HUES48 (cell line): ENCODE measurements at regions not wholly inside any gene's neighbourhood (a gene's known extent, or its start where the extent isn't known, plus 50 kb on each side); places are given as distances from the start of the nearest gene placed in this dataset.

ENCODE experiments used
- H3K27ac ChIP-seq: one replicate; pipeline ENCODE4 v1.7.0; 2013; ENCODE audit warnings: low read depth, low read length, inconsistent platforms
- H3K27me3 ChIP-seq: 2 replicates; pipeline ENCODE4 v1.6.1; 2013; ENCODE audit warnings: mild to moderate bottlenecking, low read length; ENCODE audit not compliant: control insufficient read depth, insufficient read depth
- H3K36me3 ChIP-seq: 2 replicates; pipeline ENCODE4 v1.6.1; 2013; ENCODE audit warnings: low read length; ENCODE audit not compliant: control insufficient read depth, insufficient read depth
- H3K4me1 ChIP-seq: 2 replicates; pipeline ENCODE4 v1.6.1; 2013; ENCODE audit warnings: mild to moderate bottlenecking, low read length; ENCODE audit not compliant: control insufficient read depth, insufficient read depth
- H3K4me3 ChIP-seq: 2 replicates; pipeline ENCODE4 v1.5.1; 2013; ENCODE audit warnings: mild to moderate bottlenecking, low read depth, low read length
- H3K9ac ChIP-seq: 2 replicates; pipeline ENCODE4 v1.6.1; 2013; ENCODE audit warnings: mild to moderate bottlenecking, low read depth, low read length, moderate library complexity
- H3K9me3 ChIP-seq: 2 replicates; pipeline ENCODE4 v1.6.1; 2013; ENCODE audit warnings: low read length; ENCODE audit not compliant: control insufficient read depth, insufficient read depth

GRCh38 chr3:159074756-159075701, 273.2 kb downstream of the MFSD1 start:
- no peak overlapping the region for H3K27ac ChIP-seq
- H3K36me3 ChIP-seq, result no peaks in the 10 kb centered on the region
- no peaks in the 10 kb centered on the region for H3K4me1 ChIP-seq
- no peak overlapping the region for H3K9ac ChIP-seq
- no peak overlapping the region for H3K4me3 ChIP-seq
- no peaks in the 10 kb centered on the region for H3K27me3 ChIP-seq
- H3K9me3 ChIP-seq, result no peaks in the 10 kb centered on the region

GRCh38 chr3:159077860-159078259, 276.0 kb downstream of the MFSD1 start:
- Histone ChIP-seq H3K9ac (no peak overlapping the region), H3K9me3 (no peaks in the 10 kb centered on the region), H3K27ac (no peak overlapping the region), H3K4me3 (no peak overlapping the region), H3K4me1 (no peaks in the 10 kb centered on the region), H3K27me3 (no peaks in the 10 kb centered on the region), H3K36me3 (no peaks in the 10 kb centered on the region)

GRCh38 chr3:159080256-159080655, 278.4 kb downstream of the MFSD1 start:
- Histone ChIP-seq H3K4me3 (no peak overlapping the region), H3K27me3 (no peaks in the 10 kb centered on the region), H3K4me1 (no peaks in the 10 kb centered on the region), H3K9me3 (no peaks in the 10 kb centered on the region), H3K27ac (no peak overlapping the region), H3K36me3 (no peaks in the 10 kb centered on the region), H3K9ac (no peak overlapping the region)

- no peak overlapping the region for H3K4me3 ChIP-seq
- H3K27me3 ChIP-seq, result no peaks in the 10 kb centered on the region
- H3K9ac ChIP-seq, result no peak overlapping the region
- no peak overlapping the region for H3K27ac ChIP-seq
- H3K36me3 ChIP-seq, result no peaks in the 10 kb centered on the region
- no peaks in the 10 kb centered on the region for H3K4me1 ChIP-seq
- H3K9me3 ChIP-seq, result no peaks in the 10 kb centered on the region
Measured at GRCh38 chr3:159080821-159081220, 279.0 kb downstream of the MFSD1 start.

- H3K4me1 ChIP-seq, result no peaks in the 10 kb centered on the region
- H3K27ac ChIP-seq, result no peak overlapping the region
- no peak overlapping the region for H3K9ac ChIP-seq
- no peaks in the 10 kb centered on the region for H3K27me3 ChIP-seq
- H3K4me3 ChIP-seq, result no peak overlapping the region
- no peaks in the 10 kb centered on the region for H3K36me3 ChIP-seq
- H3K9me3 ChIP-seq, result no peaks in the 10 kb centered on the region
Measured at GRCh38 chr3:159082519-159082918, 280.7 kb downstream of the MFSD1 start.

GRCh38 chr3:159091936-159092335, 290.1 kb downstream of the MFSD1 start:
- Histone ChIP-seq H3K4me1 (no peaks in the 10 kb centered on the region), H3K4me3 (no peak overlapping the region)

GRCh38 chr3:159102001-159102400, 300.1 kb downstream of the MFSD1 start:
- Histone ChIP-seq H3K4me1 (no peaks in the 10 kb centered on the region), H3K9me3 (peaks cover 4% of the 10 kb centered on the region; the same call in 1 of the 2 replicates), H3K4me3 (no peak overlapping the region), H3K36me3 (no peaks in the 10 kb centered on the region), H3K27me3 (no peaks in the 10 kb centered on the region), H3K27ac (no peak overlapping the region), H3K9ac (no peak overlapping the region)

More at GRCh38 chr3:159091936-159092335, 290.1 kb downstream of the MFSD1 start:
- Histone ChIP-seq H3K9me3 (no peaks in the 10 kb centered on the region), H3K27ac (no peak overlapping the region), H3K36me3 (no peaks in the 10 kb centered on the region), H3K27me3 (no peaks in the 10 kb centered on the region), H3K9ac (no peak overlapping the region)

- no peaks in the 10 kb centered on the region for H3K27me3 ChIP-seq
- no peak overlapping the region for H3K27ac ChIP-seq
- H3K4me1 ChIP-seq, result no peaks in the 10 kb centered on the region
- no peaks in the 10 kb centered on the region for H3K36me3 ChIP-seq
- no peak overlapping the region for H3K9ac ChIP-seq
- H3K4me3 ChIP-seq, result no peak overlapping the region
- H3K9me3 ChIP-seq, result no peaks in the 10 kb centered on the region
Measured at GRCh38 chr3:159112724-159113123, 310.9 kb downstream of the MFSD1 start.

GRCh38 chr3:159113221-159113875, 311.5 kb downstream of the MFSD1 start:
- no peaks in the 10 kb centered on the region for H3K9me3 ChIP-seq

GRCh38 chr3:159114582-159114981, 312.7 kb downstream of the MFSD1 start:
- no peaks in the 10 kb centered on the region for H3K36me3 ChIP-seq
- no peaks in the 10 kb centered on the region for H3K27me3 ChIP-seq
- no peaks in the 10 kb centered on the region for H3K9me3 ChIP-seq
- H3K4me1 ChIP-seq, result no peaks in the 10 kb centered on the region
- no peak overlapping the region for H3K9ac ChIP-seq
- H3K27ac ChIP-seq, result no peak overlapping the region
- H3K4me3 ChIP-seq, result no peak overlapping the region

More at GRCh38 chr3:159113221-159113875, 311.5 kb downstream of the MFSD1 start:
- Histone ChIP-seq H3K27ac (no peak overlapping the region), H3K4me1 (no peaks in the 10 kb centered on the region), H3K36me3 (no peaks in the 10 kb centered on the region), H3K9ac (no peak overlapping the region), H3K27me3 (no peaks in the 10 kb centered on the region), H3K4me3 (no peak overlapping the region)

GRCh38 chr3:159123877-159124276, 322.0 kb downstream of the MFSD1 start:
- H3K27ac ChIP-seq, result no peak overlapping the region
- no peaks in the 10 kb centered on the region for H3K4me1 ChIP-seq
- H3K36me3 ChIP-seq, result no peaks in the 10 kb centered on the region
- H3K4me3 ChIP-seq, result no peak overlapping the region
- no peaks in the 10 kb centered on the region for H3K27me3 ChIP-seq
- no peak overlapping the region for H3K9ac ChIP-seq
- H3K9me3 ChIP-seq, result no peaks in the 10 kb centered on the region
